Osteocyte (in vitro differentiated cells): ENCODE measurements at regions not wholly inside any gene's neighbourhood (a gene's known extent, or its start where the extent isn't known, plus 50 kb on each side); places are given as distances from the start of the nearest gene placed in this dataset.

Source experiments
- DNase-seq: peaks from one replicate; pipeline ENCODE4 v3.0.0; 2021; ENCODE audit warnings: mixed read lengths; ENCODE audit not compliant: unreplicated experiment; ENCODE audit errors: extremely low spot score
- H3K27ac Mint-ChIP-seq: one replicate; pipeline ENCODE4 v1.8.0; 2021; ENCODE audit warnings: mild to moderate bottlenecking, mixed read lengths; ENCODE audit not compliant: unreplicated experiment
- H3K27me3 Mint-ChIP-seq: one replicate; pipeline ENCODE4 v1.8.0; 2021; ENCODE audit warnings: mixed read lengths; ENCODE audit not compliant: unreplicated experiment
- H3K36me3 Mint-ChIP-seq: one replicate; pipeline ENCODE4 v1.8.0; 2021; ENCODE audit warnings: mixed read lengths; ENCODE audit not compliant: unreplicated experiment
- H3K4me1 Mint-ChIP-seq: one replicate; pipeline ENCODE4 v1.8.0; 2021; ENCODE audit warnings: mixed read lengths; ENCODE audit not compliant: unreplicated experiment
- H3K4me3 Mint-ChIP-seq: one replicate; pipeline ENCODE4 v1.8.0; 2021; ENCODE audit warnings: mild to moderate bottlenecking, moderate library complexity, mixed read lengths; ENCODE audit not compliant: unreplicated experiment
- H3K9me3 Mint-ChIP-seq: one replicate; pipeline ENCODE4 v1.8.0; 2021; ENCODE audit warnings: mixed read lengths; ENCODE audit not compliant: unreplicated experiment
- CTCF ChIP-seq: fragments of 200-600 bp; sonication (generic); IDR thresholded peaks from 2 replicates; pipeline ENCODE4 v1.5.0; 2021; ENCODE audit warnings: antibody characterized with exemption, mild to moderate bottlenecking, moderate library complexity

DNA sequence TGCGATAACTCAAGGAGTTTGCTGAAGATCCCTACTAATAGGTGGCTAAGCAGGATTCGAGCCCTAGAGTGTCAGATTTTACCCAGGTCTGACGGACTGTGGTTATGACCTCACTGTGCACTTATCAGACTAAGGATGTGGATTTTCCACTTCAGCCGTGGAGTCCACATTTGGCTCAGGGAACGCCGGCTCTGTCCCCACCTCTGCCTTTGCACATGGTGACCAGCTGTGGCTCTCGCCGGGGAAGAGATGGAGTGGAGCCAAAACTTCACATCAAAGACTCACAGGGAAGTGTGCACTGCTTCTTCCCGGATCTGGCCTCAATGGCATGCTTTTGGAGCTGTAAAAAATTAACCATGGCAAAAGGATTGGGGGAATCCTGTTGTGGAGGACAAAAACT, 249.3 kb upstream of the APCDD1 start:
- Mint-ChIP-seq H3K4me1 (no peaks in the 10 kb centered on the region), H3K27ac (no peak overlapping the region), H3K27me3 (peaks cover 19% of the 10 kb centered on the region), H3K4me3 (no peak overlapping the region), H3K9me3 (no peaks in the 10 kb centered on the region), H3K36me3 (no peaks in the 10 kb centered on the region)
- DNase-seq, result no peak
- TF ChIP-seq CTCF, result no peak

DNA sequence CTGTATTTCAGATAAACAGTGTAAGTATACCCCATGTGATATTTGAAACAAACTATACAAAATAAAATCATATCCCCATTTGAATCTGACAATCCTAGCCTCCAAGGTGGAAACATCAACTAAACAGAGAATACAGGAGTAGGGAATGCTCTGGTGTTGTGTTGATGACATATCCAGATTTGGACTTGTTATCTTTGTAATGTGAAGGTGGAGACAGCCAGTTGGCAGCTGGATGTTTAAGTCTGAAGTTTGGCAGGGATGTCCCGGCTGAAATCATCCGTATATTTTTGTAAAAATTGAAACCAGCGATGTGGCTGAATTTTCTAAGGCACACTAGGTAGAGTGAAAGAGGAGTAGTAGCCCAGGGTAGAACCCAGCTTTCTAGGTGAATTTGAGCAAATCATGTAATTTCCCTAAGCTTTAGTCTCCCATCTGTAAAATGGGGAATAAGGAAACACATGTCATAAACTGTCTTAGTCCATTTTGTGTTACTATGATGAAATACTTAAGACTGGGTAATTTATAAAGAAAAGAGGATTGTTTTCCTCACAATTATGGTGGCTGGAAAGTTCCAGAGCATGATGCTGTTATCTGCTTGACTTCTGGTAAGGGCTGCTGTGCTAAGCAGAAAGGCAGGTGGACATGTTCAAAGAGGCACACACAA, 246.6 kb upstream of the APCDD1 start:
- no peak for TF ChIP-seq CTCF
- H3K27me3 Mint-ChIP-seq, result peaks cover 22% of the 10 kb centered on the region
- H3K4me1 Mint-ChIP-seq, result no peaks in the 10 kb centered on the region
- DNase-seq, result no peak
- H3K36me3 Mint-ChIP-seq, result no peaks in the 10 kb centered on the region
- no peak overlapping the region for H3K27ac Mint-ChIP-seq
- H3K9me3 Mint-ChIP-seq, result no peaks in the 10 kb centered on the region
- H3K4me3 Mint-ChIP-seq, result no peak overlapping the region

- Mint-ChIP-seq H3K9me3 (no peaks in the 10 kb centered on the region), H3K27ac (no peak overlapping the region), H3K36me3 (no peaks in the 10 kb centered on the region), H3K27me3 (peaks cover 22% of the 10 kb centered on the region), H3K4me3 (no peak overlapping the region), H3K4me1 (no peaks in the 10 kb centered on the region)
- no peak for DNase-seq
- TF ChIP-seq CTCF, result no peak
Observed at GRCh38 chr18:10209302-10209701, 245.1 kb upstream of the APCDD1 start.

GRCh38 chr18:10210057-10210633, 244.3 kb upstream of the APCDD1 start:
- no peaks in the 10 kb centered on the region for H3K4me1 Mint-ChIP-seq
- peaks cover 21% of the 10 kb centered on the region for H3K27me3 Mint-ChIP-seq
- no peak for DNase-seq
- no peak overlapping the region for H3K4me3 Mint-ChIP-seq
- H3K9me3 Mint-ChIP-seq, result no peaks in the 10 kb centered on the region
- TF ChIP-seq CTCF, result no peak
- H3K36me3 Mint-ChIP-seq, result no peaks in the 10 kb centered on the region
- H3K27ac Mint-ChIP-seq, result no peak overlapping the region

DNA sequence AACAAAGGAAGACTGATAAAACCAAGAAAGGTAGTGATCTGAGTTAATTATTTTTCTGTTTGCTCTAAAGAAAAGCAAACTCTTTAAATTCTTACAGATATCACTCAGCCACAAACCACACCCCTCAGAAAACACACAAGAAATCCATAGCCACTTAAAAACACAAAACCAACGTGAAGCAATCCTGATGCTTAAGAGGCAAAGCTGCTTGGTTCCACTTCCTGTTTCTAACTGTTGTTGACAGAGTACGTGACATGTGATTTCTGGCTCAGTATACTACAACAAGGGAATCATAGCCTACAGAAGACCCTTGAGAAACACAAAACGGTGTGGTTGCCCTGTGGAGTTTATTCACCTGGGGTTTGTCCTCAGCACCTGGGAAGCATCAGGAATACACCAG, 240.9 kb upstream of the APCDD1 start:
- no peaks in the 10 kb centered on the region for H3K36me3 Mint-ChIP-seq
- H3K4me1 Mint-ChIP-seq, result no peaks in the 10 kb centered on the region
- no peak for TF ChIP-seq CTCF
- no peak overlapping the region for H3K4me3 Mint-ChIP-seq
- DNase-seq, result no peak
- no peak overlapping the region for H3K27ac Mint-ChIP-seq
- H3K9me3 Mint-ChIP-seq, result no peaks in the 10 kb centered on the region
- H3K27me3 Mint-ChIP-seq, result peaks cover 13% of the 10 kb centered on the region
